Vagina (tissue), 2 donors: ENCODE measurements at regions not wholly inside any gene's neighbourhood (a gene's known extent, or its start where the extent isn't known, plus 50 kb on each side); places are given as distances from the start of the nearest gene placed in this dataset.

Source experiments
- DNase-seq, 2 donors: peaks; one replicate each; pipeline ENCODE4 v3.0.0-alpha.2; 2017; ENCODE audit errors: extremely low spot score in 2 of 2
- H3K27ac ChIP-seq: fragments of 200-600 bp; sonication (generic); one replicate; pipeline ENCODE4 v1.5.1; 2019
- H3K27me3 ChIP-seq: fragments of 200-600 bp; sonication (generic); one replicate; pipeline ENCODE4 v1.5.1; 2019
- H3K36me3 ChIP-seq, 2 donors: fragments of 200-600 bp; sonication (generic); one replicate each; pipeline ENCODE4 v1.5.1; 2017 to 2019
- H3K4me1 ChIP-seq: fragments of 200-600 bp; sonication (generic); one replicate; pipeline ENCODE4 v1.5.1; 2019
- H3K4me3 ChIP-seq, 2 donors: fragments of 200-600 bp; sonication (generic); 1 replicate in 1 of 2; 2 replicates in 1 of 2; pipeline ENCODE4 v1.5.1; 2016 to 2019
- H3K9me3 ChIP-seq: fragments of 200-600 bp; sonication (generic); one replicate; pipeline ENCODE4 v1.5.1; 2019
- CTCF ChIP-seq, 3 experiments: fragments of 450-650 bp in 2 of 3; fragments of 200-600 bp in 1 of 3; sonication (generic) in 1 of 3; IDR thresholded peaks; one replicate each; pipeline ENCODE4 v1.5.1; 2017 to 2019; ENCODE audit warnings: antibody characterized with exemption in 3 of 3, mild to moderate bottlenecking in 2 of 3, moderate library complexity in 2 of 3
- POLR2A ChIP-seq, 2 donors: fragments of 450-650 bp; IDR thresholded peaks; one replicate each; pipeline ENCODE4 v1.6.1; 2017; ENCODE audit warnings: antibody characterized with exemption in 2 of 2, mild to moderate bottlenecking in 2 of 2, moderate library complexity in 2 of 2
- POLR2AphosphoS5 ChIP-seq, 2 donors: sonication (generic); formaldehyde crosslinking; IDR thresholded peaks; one replicate each; pipeline ENCODE4 v1.9.0; 2017; ENCODE audit warnings: antibody characterized with exemption in 2 of 2, mild to moderate bottlenecking in 2 of 2, low read depth in 1 of 2; ENCODE audit not compliant: insufficient read depth in 1 of 2
- intact Hi-C: fragments of 100-400 bp; cut with DNase I; formaldehyde crosslinking; loops from one replicate; pipeline ENCODE4 v1.15.1; 2023

GRCh38 chr2:215671244-215671643 is 235.4 kb upstream of the FN1 start:
- no peak for DNase-seq
- H3K4me3 ChIP-seq: no peak overlapping the region
- no peaks in the 10 kb centered on the region for H3K27me3 ChIP-seq
- H3K9me3 ChIP-seq: no peaks in the 10 kb centered on the region
- intact Hi-C loops: no loop called here
- no peaks in the 10 kb centered on the region for H3K4me1 ChIP-seq
- TF ChIP-seq CTCF (IDR thresholded peaks at IDR 0.05): no peak
- TF ChIP-seq POLR2A (IDR thresholded peaks at IDR 0.05): no peak
- no peak for TF ChIP-seq POLR2AphosphoS5 (IDR thresholded peaks at IDR 0.05; ENCODE audit: insufficient read depth in 1 of 2, low read depth in 1 of 2)
- no peak overlapping the region for H3K27ac ChIP-seq
- H3K36me3 ChIP-seq: no peaks in the 10 kb centered on the region

DNA sequence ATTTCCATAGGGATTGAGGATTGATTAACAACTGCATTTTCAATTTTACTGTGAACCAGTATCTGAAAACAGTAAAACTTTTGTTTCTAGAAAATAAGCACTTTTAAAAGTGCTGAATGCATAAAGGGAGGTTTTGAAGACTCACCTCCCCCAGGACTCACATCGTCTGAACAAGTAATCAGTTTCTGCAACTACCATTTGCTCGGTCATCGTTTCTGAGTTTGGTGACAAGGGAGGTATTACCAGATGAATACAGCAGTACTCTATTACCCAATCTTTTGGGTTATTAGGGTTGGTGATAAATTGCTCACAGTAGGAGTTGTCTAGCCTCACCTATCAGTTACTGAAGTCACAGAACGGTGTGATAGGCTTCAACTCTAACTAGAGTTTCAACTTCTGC is 234.5 kb upstream of the FN1 start:
- DNase-seq: no peak
- no peaks in the 10 kb centered on the region for H3K36me3 ChIP-seq
- no peaks in the 10 kb centered on the region for H3K4me1 ChIP-seq
- no peak overlapping the region for H3K27ac ChIP-seq
- H3K9me3 ChIP-seq: no peaks in the 10 kb centered on the region
- no peaks in the 10 kb centered on the region for H3K27me3 ChIP-seq
- no peak overlapping the region for H3K4me3 ChIP-seq
- TF ChIP-seq POLR2A (IDR thresholded peaks at IDR 0.05): no peak
- TF ChIP-seq POLR2AphosphoS5 (IDR thresholded peaks at IDR 0.05; ENCODE audit: insufficient read depth in 1 of 2, low read depth in 1 of 2): no peak
- no peak for TF ChIP-seq CTCF (IDR thresholded peaks at IDR 0.05)
- intact Hi-C loops: no loop called here

DNA sequence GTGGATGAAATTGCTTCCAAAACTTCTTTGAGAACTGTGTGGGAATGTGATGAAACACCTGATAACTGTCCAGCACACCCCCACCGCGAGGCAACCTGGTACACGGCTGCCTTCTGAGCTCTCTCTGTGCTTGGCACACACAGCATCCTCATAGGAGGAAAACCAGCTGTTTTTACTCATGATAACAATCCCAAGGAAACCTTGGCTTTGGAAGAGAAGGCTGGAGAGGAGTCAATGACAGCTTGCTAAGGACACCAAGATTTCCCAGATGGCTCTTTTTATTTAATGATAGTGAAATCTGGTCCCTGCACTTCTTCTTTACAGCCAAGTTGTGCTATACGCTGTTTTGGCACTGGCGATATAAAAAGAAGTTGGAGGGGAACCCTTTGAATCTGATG is 232.5 kb upstream of the FN1 start:
- Histone ChIP-seq H3K27me3 (no peaks in the 10 kb centered on the region), H3K4me1 (no peaks in the 10 kb centered on the region), H3K27ac (no peak overlapping the region), H3K36me3 (no peaks in the 10 kb centered on the region), H3K4me3 (no peak overlapping the region), H3K9me3 (no peaks in the 10 kb centered on the region)
- TF ChIP-seq POLR2AphosphoS5 (IDR thresholded peaks at IDR 0.05; ENCODE audit: insufficient read depth in 1 of 2, low read depth in 1 of 2): no peak
- no peak for TF ChIP-seq POLR2A (IDR thresholded peaks at IDR 0.05)
- TF ChIP-seq CTCF (IDR thresholded peaks at IDR 0.05): no peak
- intact Hi-C loops: no loop called here
- no peak for DNase-seq

DNA sequence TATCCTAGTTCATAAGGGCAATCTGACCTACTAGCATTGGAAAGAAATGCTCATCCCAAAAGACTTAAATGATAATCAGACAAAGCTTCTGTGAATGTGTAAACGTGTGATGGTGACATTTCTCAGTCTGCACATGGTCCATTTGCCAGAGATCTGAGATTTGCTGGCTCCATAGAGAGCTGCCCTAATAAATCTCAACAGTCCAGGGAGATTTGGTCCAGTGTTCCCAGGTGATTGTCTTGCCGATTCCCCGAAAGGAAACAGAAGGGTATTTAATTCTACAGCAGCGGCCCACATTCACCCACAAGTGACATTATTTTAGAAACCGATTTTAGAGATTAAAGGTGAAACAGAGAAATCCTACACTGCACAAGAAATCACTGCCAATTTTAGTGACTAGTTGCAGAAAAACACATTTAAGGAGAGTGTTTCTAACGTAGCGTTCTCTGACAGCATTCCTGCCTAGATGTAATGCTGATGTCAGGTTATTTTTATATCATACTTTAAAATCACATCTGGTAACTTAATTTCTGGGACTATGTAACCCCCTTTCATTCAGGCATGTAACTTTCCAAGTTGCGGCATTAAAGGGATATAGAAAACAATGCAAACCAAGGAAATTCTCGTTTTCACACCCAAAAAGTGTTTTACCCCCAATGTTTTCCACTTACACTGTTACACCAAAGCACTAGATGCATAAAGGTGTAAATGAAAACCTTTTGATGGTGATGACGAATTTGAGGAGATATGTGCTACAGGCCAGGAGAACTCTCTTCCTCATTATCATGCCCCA is 231.9 kb upstream of the FN1 start:
- DNase-seq: no peak
- H3K4me3 ChIP-seq: no peak overlapping the region
- no peaks in the 10 kb centered on the region for H3K36me3 ChIP-seq
- TF ChIP-seq POLR2AphosphoS5 (IDR thresholded peaks at IDR 0.05; ENCODE audit: insufficient read depth in 1 of 2, low read depth in 1 of 2) (no peak), POLR2A (IDR thresholded peaks at IDR 0.05) (no peak)
- no peaks in the 10 kb centered on the region for H3K27me3 ChIP-seq
- intact Hi-C loops: no loop called here
- H3K4me1 ChIP-seq: no peaks in the 10 kb centered on the region
- no peak overlapping the region for H3K27ac ChIP-seq
- no peaks in the 10 kb centered on the region for H3K9me3 ChIP-seq

DNA sequence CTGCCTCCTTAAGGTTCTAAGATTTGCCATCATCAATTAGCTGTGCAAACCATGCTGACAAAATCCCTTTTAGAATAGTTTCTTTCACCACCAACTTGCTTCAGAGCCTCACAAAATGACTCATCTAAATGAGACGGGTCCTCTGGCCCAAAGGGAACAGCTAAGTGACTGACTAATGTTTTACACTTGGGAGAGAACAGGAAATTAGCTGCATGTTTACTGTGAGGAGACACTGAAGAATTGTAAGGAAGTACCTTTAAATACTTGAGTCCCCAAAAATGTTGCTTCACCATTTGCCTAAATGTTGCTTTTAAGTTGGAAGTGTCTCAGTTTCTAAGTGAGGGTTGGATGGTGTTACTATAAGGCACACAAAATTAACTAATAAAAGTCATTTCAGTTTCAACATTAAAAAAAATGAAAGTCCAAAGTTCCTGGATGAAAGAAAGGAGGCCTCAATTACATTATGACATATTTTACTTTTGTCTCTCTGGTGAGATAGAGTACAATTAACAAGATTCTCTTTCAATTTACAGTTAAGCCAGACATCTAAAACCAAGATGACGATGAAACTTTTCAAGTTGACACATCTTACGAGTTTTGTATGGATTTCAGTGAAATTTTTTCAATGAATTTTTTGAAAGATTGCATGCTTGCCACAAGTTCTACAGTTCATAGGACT is 229.1 kb upstream of the FN1 start:
- intact Hi-C loops: no loop called here
- TF ChIP-seq POLR2AphosphoS5 (IDR thresholded peaks at IDR 0.05; ENCODE audit: insufficient read depth in 1 of 2, low read depth in 1 of 2): no peak
- TF ChIP-seq CTCF (IDR thresholded peaks at IDR 0.05): no peak
- TF ChIP-seq POLR2A (IDR thresholded peaks at IDR 0.05): no peak

More for the DNA sequence above, 229.1 kb upstream of the FN1 start:
- Histone ChIP-seq H3K27me3 (no peaks in the 10 kb centered on the region), H3K36me3 (no peaks in the 10 kb centered on the region), H3K9me3 (no peaks in the 10 kb centered on the region), H3K4me1 (no peaks in the 10 kb centered on the region), H3K4me3 (no peak overlapping the region), H3K27ac (no peak overlapping the region)
- DNase-seq: no peak
